ENCODE measurements at regions not wholly inside any gene's neighbourhood (a gene's known extent, or its start where the extent isn't known, plus 50 kb on each side); places are given as distances from the start of the nearest gene placed in this dataset.

DNA sequence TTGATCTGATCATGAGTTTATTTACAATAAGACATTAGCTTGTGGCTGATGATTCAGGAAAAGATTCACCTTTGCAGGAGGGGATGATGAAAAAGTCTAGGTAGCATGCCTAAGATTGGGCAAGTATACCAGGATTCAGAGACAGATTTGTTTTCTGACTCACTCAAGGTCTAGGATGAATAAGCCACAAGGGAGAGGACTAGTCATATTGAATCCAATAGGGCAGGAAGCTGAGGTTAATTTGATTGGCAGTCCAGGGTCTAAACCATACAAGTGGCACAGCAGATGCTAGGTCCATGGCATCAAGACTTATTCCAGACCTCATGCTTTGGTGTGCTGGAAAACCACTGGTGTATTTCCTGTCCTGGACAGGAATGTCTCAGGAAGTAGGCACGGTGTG is 1133.4 kb downstream of the XPNPEP1 start:
- no peak overlapping the region for H3K9ac ChIP-seq
- TF ChIP-seq, protein P1, sequence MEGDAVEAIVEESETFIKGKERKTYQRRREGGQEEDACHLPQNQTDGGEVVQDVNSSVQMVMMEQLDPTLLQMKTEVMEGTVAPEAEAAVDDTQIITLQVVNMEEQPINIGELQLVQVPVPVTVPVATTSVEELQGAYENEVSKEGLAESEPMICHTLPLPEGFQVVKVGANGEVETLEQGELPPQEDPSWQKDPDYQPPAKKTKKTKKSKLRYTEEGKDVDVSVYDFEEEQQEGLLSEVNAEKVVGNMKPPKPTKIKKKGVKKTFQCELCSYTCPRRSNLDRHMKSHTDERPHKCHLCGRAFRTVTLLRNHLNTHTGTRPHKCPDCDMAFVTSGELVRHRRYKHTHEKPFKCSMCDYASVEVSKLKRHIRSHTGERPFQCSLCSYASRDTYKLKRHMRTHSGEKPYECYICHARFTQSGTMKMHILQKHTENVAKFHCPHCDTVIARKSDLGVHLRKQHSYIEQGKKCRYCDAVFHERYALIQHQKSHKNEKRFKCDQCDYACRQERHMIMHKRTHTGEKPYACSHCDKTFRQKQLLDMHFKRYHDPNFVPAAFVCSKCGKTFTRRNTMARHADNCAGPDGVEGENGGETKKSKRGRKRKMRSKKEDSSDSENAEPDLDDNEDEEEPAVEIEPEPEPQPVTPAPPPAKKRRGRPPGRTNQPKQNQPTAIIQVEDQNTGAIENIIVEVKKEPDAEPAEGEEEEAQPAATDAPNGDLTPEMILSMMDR (conservative IDR thresholded peaks at IDR 0.05; ENCODE audit: low read depth, low read length) = no peak
- H3K27me3 ChIP-seq (ENCODE audit: insufficient read depth, low read depth) = no peaks in the 10 kb centered on the region
- H2AFZ ChIP-seq (ENCODE audit: low read depth) = no peak overlapping the region
- no peaks in the 10 kb centered on the region for H3K79me2 ChIP-seq (ENCODE audit: insufficient read depth, low read depth)
- H3K4me3 ChIP-seq (IDR thresholded peaks at IDR 0.05; ENCODE audit: insufficient read depth, low read depth, low read length) = no peak overlapping the region
- H4K20me1 ChIP-seq (ENCODE audit: insufficient read depth) = no peaks in the 10 kb centered on the region
- no peaks in the 10 kb centered on the region for H3K36me3 ChIP-seq (ENCODE audit: insufficient read depth)
- no peak overlapping the region for H3K27ac ChIP-seq
- H3K4me1 ChIP-seq (ENCODE audit: low read depth, poor library complexity, severe bottlenecking) = no peaks in the 10 kb centered on the region
- H3K4me2 ChIP-seq = no peak overlapping the region

DNA sequence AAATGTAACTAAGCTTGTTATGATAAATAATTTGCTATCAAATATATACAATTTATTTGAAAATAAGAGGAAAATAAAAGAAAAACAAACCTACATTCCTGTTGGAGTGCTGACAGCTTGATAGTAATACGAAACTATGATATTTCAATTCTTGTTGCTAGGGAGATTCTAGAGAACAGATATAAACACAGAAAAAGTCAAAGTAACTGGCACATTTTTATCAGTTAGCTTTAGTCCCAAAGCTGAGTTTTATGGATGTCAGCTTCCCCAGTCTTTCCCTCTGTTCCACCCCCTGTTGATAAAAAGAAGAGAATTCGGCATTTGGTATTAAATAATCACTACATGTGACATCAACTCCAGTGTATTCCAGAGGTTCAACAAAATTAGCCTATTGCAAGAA is 1134.0 kb downstream of the XPNPEP1 start:
- TF ChIP-seq, protein P1 (conservative IDR thresholded peaks at IDR 0.05; ENCODE audit: low read depth, low read length) = no peak
- Histone ChIP-seq H3K36me3 (ENCODE audit: insufficient read depth) (no peaks in the 10 kb centered on the region), H3K9ac (no peak overlapping the region), H3K79me2 (ENCODE audit: insufficient read depth, low read depth) (no peaks in the 10 kb centered on the region), H3K27ac (no peak overlapping the region), H2AFZ (ENCODE audit: low read depth) (no peak overlapping the region), H3K4me3 (IDR thresholded peaks at IDR 0.05; ENCODE audit: insufficient read depth, low read depth, low read length) (no peak overlapping the region), H3K4me2 (no peak overlapping the region), H3K4me1 (ENCODE audit: low read depth, poor library complexity, severe bottlenecking) (no peaks in the 10 kb centered on the region), H3K27me3 (ENCODE audit: insufficient read depth, low read depth) (no peaks in the 10 kb centered on the region), H4K20me1 (ENCODE audit: insufficient read depth) (no peaks in the 10 kb centered on the region)

DNA sequence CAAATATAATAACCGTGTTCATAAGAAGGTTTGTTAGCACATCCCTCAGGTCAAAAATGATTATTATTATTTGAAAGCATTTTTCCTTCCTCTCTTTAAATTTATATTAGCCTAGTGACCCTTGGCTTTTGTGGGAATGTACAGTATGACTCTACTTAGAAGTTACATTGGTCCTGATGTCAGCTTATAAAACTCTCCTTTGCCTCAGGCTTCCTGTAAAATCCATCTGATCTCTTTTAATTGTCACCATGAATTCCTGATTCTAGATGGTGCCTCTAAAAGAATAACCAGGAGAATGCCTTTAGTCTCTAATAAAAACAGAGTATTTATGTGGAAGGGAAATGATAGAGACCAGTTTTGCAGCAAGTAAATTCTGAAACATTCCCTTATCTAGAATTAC is 1134.4 kb downstream of the XPNPEP1 start:
- no peaks in the 10 kb centered on the region for H3K27me3 ChIP-seq (ENCODE audit: insufficient read depth, low read depth)
- H3K79me2 ChIP-seq (ENCODE audit: insufficient read depth, low read depth) = no peaks in the 10 kb centered on the region
- H3K4me1 ChIP-seq (ENCODE audit: low read depth, poor library complexity, severe bottlenecking) = no peaks in the 10 kb centered on the region
- no peak overlapping the region for H3K9ac ChIP-seq
- H3K36me3 ChIP-seq (ENCODE audit: insufficient read depth) = no peaks in the 10 kb centered on the region
- no peaks in the 10 kb centered on the region for H4K20me1 ChIP-seq (ENCODE audit: insufficient read depth)
- H3K4me2 ChIP-seq = no peak overlapping the region
- no peak overlapping the region for H3K27ac ChIP-seq
- TF ChIP-seq, protein P1 (conservative IDR thresholded peaks at IDR 0.05; ENCODE audit: low read depth, low read length) = no peak
- H2AFZ ChIP-seq (ENCODE audit: low read depth) = no peak overlapping the region
- no peak overlapping the region for H3K4me3 ChIP-seq (IDR thresholded peaks at IDR 0.05; ENCODE audit: insufficient read depth, low read depth, low read length)

DNA sequence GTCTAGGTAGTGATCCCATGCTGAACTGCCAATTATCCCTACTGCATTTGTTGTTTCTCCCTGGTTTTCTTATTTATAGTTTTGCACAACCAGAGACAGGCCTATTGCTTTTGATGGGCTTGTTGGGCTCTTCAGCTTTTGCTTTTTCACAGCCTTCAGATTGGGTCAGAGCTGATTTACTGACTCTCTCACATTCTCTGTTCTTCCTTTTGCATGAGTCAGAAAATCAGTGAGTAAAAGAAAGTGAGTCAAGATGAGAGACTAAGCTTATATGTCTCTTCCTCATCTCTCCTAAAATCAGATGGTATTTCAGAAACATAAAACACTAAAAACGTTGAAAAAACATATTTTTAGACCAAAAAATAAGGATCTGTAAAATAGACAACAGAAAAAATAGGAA is 1135.4 kb downstream of the XPNPEP1 start:
- TF ChIP-seq, protein P1 (conservative IDR thresholded peaks at IDR 0.05; ENCODE audit: low read depth, low read length) = no peak

More for the DNA sequence above, 1135.4 kb downstream of the XPNPEP1 start:
- no peak overlapping the region for H3K4me3 ChIP-seq (IDR thresholded peaks at IDR 0.05; ENCODE audit: insufficient read depth, low read depth, low read length)
- no peaks in the 10 kb centered on the region for H3K27me3 ChIP-seq (ENCODE audit: insufficient read depth, low read depth)
- H2AFZ ChIP-seq (ENCODE audit: low read depth) = no peak overlapping the region
- no peaks in the 10 kb centered on the region for H3K36me3 ChIP-seq (ENCODE audit: insufficient read depth)
- no peaks in the 10 kb centered on the region for H3K79me2 ChIP-seq (ENCODE audit: insufficient read depth, low read depth)
- H3K9ac ChIP-seq = no peak overlapping the region
- H3K27ac ChIP-seq = no peak overlapping the region
- H4K20me1 ChIP-seq (ENCODE audit: insufficient read depth) = no peaks in the 10 kb centered on the region
- no peak overlapping the region for H3K4me2 ChIP-seq
- no peaks in the 10 kb centered on the region for H3K4me1 ChIP-seq (ENCODE audit: low read depth, poor library complexity, severe bottlenecking)

Data from KMS-11 (cell line).